ENCODE measurements at regions not wholly inside any gene's neighbourhood (a gene's known extent, or its start where the extent isn't known, plus 50 kb on each side); places are given as distances from the start of the nearest gene placed in this dataset.
"Not testable (repeated sequence)": the region's sequence is repeated elsewhere in the genome, so short reads cannot be mapped to it uniquely, and the experiment has no call there.

DNA sequence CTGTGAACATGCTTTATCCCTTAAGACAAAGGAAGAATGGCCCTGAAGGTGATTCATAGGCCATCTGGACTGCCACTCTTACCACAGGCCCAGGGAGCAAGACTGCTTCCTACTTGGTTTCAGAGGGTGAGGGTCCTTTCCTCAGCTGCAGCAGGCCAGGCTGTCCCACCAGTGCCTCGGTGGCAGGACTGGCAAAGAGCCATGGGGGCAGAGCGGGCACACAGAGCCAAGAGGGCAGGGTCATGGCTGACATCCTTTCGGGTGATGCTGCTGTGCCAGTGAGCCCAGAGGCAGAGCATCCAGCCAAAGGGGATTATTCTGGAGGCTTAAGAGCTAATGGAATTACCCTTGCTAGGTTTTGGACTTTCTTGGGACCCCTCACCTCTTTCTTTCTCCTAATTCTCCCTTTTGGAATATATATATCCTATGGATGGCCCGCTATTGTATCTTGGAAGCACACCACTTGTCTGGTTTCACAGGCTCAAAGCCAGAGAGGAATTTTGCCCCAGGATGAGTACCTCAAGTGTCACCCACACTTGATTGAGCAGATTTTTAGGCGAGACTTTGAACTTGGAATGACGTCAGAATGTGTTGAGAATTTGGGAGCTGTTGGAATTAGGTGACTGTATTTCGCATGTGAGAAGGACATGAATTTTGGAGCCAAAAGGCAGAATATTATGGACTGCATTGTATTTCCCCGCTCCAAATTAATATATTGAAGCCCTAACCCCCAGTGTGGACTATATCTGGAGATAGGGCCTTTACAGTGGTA is 180.6 kb downstream of the BARX1 start:
- TF ChIP-seq, protein P1, sequence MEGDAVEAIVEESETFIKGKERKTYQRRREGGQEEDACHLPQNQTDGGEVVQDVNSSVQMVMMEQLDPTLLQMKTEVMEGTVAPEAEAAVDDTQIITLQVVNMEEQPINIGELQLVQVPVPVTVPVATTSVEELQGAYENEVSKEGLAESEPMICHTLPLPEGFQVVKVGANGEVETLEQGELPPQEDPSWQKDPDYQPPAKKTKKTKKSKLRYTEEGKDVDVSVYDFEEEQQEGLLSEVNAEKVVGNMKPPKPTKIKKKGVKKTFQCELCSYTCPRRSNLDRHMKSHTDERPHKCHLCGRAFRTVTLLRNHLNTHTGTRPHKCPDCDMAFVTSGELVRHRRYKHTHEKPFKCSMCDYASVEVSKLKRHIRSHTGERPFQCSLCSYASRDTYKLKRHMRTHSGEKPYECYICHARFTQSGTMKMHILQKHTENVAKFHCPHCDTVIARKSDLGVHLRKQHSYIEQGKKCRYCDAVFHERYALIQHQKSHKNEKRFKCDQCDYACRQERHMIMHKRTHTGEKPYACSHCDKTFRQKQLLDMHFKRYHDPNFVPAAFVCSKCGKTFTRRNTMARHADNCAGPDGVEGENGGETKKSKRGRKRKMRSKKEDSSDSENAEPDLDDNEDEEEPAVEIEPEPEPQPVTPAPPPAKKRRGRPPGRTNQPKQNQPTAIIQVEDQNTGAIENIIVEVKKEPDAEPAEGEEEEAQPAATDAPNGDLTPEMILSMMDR (IDR thresholded peaks at IDR 0.05; ENCODE audit: low read depth, low read length, missing control alignments) = no peak
- no peak for DNase-seq (ENCODE audit: low read depth)
- no peak overlapping the region for H3K4me3 ChIP-seq (ENCODE audit: low read depth, low read length)

DNA sequence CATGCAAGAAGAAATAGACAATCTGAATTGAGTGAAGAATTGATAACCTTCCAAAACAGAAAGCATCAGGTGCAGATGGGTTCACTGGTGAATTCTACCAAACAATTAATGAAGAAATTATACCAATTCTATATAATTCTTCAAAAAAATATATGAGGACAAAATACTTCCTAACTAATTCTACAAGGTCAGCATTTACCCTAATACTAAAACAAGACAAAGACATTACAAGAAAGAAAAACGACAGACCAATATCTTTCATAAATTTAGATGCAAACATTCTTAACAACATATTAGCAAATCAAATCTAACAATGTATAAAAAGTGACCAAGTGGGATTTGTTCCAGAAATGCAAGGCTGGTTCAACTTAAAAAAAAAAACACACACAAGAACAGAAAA is 183.9 kb downstream of the BARX1 start:
- no peak overlapping the region for H3K4me3 ChIP-seq (ENCODE audit: low read depth, low read length)
- TF ChIP-seq, protein P1 (IDR thresholded peaks at IDR 0.05; ENCODE audit: low read depth, low read length, missing control alignments) = no peak
- no peak for DNase-seq (ENCODE audit: low read depth)

DNA sequence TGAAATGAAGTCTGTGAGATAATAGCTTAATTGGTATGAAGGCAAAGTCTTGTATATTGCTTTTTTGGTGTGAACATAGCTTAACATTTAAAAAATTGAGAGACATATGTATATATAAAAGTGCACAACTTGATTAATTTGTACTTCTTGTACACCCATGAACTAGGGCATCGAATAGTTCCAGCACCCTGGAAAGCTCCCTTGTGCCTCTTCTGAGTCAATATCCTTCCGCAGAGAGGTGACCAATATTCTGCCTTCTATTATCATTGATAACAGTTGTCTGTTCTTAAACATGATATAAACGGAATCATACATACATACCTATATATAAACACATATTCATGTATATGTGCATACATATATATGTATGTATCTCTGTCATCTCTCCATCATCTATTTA is 185.4 kb downstream of the PHF2 start:
- no peak for DNase-seq (ENCODE audit: low read depth)
- TF ChIP-seq, protein P1 (IDR thresholded peaks at IDR 0.05; ENCODE audit: low read depth, low read length, missing control alignments) = no peak
- no peak overlapping the region for H3K4me3 ChIP-seq (ENCODE audit: low read depth, low read length)

DNA sequence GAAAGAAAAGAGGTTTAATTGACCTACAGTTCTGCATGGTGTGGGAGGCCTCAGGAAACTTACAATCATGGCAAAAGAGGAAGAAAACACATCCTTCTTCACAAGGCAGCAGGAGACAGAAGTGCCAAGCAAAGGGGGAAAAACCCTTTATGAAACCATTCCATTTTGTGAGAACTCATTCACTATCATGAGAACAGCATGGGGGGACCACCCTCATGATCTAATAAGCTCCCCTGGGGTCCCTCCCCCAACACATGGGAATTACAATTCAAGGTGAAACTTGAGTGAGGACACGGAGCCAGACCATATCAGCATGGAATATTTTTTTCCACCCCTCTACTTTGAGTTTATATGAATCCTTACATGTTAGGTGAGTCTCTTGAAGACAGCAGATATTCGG is 173.7 kb downstream of the PHF2 start:
- H3K4me3 ChIP-seq (ENCODE audit: low read depth, low read length) = no peak overlapping the region
- TF ChIP-seq, protein P1 (IDR thresholded peaks at IDR 0.05; ENCODE audit: low read depth, low read length, missing control alignments) = no peak
- no peak for DNase-seq (ENCODE audit: low read depth)

DNA sequence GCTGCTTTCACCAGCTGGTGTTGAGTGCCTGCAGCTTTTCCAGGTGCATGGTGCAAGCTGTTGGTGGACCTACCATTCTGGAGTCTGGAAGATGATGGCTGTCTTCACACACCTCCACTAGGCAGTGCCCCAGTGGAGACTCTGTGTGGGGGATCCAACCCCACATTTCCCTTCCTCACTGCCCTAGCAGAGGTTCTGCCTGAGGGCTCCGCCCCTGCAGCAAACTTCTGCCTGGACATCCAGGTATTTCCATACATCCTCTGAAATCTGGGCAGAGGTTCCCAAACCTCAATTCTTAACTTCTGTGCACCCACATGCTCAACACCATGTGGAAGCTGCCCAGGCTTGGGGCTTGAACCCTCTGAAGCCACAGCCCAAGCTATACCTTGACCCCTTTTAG is 172.4 kb downstream of the PHF2 start:
- H3K4me3 ChIP-seq (ENCODE audit: low read depth, low read length); DNase-seq (ENCODE audit: low read depth): not testable (repeated sequence)

DNA sequence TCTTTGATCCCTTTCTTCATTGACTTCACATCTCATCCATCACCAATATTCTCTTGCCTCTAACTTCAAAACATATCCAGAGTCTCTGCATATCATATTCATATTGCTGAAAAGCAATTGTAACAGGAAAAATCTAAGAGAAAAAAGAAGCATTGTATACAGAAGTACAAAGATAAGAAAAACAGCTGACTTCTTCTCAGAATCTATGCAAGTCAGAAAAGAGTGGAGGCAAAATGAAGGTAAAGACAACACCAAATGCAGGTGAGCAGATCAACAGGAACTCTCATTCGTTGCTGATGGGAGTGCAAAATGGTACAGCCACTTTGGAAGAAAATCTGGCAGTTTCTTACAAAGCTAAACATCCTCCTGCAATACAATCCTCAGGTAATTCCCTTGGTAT is 155.6 kb downstream of the PHF2 start:
- no peak for DNase-seq (ENCODE audit: low read depth)
- TF ChIP-seq, protein P1 (IDR thresholded peaks at IDR 0.05; ENCODE audit: low read depth, low read length, missing control alignments) = no peak
- no peak overlapping the region for H3K4me3 ChIP-seq (ENCODE audit: low read depth, low read length)

DNA sequence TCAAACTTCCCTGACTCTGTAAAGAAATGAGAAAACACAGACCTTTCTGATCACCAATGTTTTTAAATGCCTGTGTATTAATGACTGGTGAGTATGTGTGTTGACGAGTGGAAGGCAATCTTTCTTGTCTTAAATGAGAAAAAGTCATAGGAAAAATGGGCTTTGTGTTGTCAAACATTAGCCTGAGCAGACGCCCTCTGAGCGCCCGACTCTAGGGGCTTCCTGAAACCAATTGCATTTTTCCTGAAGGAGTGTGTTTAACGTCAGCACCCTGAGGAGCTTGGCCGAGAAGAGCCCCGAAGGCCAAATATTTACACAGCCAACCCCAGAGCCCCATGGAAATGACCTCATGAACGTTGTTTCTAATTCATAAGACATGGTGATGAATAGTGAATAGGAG is 154.3 kb downstream of the PHF2 start:
- H3K4me3 ChIP-seq (ENCODE audit: low read depth, low read length) = no peak overlapping the region
- TF ChIP-seq, protein P1 (IDR thresholded peaks at IDR 0.05; ENCODE audit: low read depth, low read length, missing control alignments) = no peak
- DNase-seq (ENCODE audit: low read depth) = no peak

Measured in GM12864 (cell line).